Epithelial cell of esophagus (primary cell): ENCODE measurements at regions not wholly inside any gene's neighbourhood (a gene's known extent, or its start where the extent isn't known, plus 50 kb on each side); places are given as distances from the start of the nearest gene placed in this dataset.

Experiments
- DNase-seq: peaks from one replicate; pipeline ENCODE4 v3.0.0; 2010; ENCODE audit warnings: low read depth
- H3K4me3 ChIP-seq: 2 replicates; pipeline ENCODE4 v1.5.1; 2011; ENCODE audit warnings: mild to moderate bottlenecking, low read length, control low read depth
- TF ChIP-seq, protein P1 (sequence below): IDR thresholded peaks from 2 replicates; pipeline ENCODE4 v1.5.1; 2011; ENCODE audit warnings: low read depth, mild to moderate bottlenecking, low read length, control low read depth, inconsistent platforms; ENCODE audit not compliant: insufficient read depth; ENCODE audit errors: missing control alignments

DNA sequence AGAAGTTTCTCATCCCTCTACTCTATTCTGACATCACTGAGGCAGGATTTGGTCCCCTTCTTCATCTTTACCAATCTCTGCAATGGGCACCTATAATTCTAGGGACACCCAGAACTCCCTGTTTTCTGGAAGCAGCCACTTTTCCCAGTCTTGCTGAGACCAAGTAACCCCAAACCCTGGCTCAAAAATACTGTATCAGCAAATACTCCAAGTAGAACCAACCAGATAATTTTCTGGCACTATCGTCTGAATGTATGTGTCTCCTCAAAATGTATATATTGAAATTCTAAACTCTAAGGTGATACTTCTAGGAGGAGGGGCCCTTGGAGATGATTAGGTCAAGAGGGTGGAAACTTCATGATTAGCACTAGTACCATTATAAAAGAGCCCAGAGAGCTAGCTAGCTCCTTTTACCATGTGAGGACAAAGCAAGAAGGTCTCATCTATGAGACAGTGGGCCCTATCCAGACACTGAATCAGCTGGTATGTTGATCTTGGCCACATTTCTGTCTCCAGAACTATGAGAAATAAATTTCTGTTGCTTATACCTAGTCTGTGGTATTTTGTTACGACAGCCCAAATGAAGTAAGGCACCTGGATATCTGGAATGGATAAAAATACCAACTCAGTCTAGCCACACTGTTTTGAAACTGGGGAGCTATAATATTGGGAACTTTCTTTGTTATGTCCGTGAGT lies 464.4 kb downstream of the CDH11 start:
- H3K4me3 ChIP-seq = no peak overlapping the region
- DNase-seq = peak; percentile 66
- TF ChIP-seq, protein P1, sequence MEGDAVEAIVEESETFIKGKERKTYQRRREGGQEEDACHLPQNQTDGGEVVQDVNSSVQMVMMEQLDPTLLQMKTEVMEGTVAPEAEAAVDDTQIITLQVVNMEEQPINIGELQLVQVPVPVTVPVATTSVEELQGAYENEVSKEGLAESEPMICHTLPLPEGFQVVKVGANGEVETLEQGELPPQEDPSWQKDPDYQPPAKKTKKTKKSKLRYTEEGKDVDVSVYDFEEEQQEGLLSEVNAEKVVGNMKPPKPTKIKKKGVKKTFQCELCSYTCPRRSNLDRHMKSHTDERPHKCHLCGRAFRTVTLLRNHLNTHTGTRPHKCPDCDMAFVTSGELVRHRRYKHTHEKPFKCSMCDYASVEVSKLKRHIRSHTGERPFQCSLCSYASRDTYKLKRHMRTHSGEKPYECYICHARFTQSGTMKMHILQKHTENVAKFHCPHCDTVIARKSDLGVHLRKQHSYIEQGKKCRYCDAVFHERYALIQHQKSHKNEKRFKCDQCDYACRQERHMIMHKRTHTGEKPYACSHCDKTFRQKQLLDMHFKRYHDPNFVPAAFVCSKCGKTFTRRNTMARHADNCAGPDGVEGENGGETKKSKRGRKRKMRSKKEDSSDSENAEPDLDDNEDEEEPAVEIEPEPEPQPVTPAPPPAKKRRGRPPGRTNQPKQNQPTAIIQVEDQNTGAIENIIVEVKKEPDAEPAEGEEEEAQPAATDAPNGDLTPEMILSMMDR = no peak

DNA sequence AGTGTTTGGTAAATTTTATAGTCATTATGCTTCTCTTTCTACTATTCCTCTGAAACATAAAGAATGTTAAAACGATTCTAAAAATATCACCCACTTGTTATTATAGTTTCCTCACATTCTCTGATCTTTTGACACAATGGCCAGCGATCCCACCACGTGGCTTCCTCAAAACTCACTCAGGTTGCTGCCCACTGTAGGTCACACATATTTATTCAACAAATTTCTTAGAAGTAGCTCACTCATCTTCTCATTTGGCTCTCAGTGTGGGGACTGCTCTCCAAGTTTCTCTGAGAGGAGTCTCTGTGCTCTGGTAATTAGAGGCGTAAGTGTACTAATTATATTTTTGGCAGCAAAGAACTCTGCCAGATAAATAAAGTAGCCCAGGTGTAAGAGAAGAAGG lies 465.4 kb downstream of the CDH11 start:
- no peak for DNase-seq
- no peak overlapping the region for H3K4me3 ChIP-seq
- TF ChIP-seq, protein P1 = no peak

DNA sequence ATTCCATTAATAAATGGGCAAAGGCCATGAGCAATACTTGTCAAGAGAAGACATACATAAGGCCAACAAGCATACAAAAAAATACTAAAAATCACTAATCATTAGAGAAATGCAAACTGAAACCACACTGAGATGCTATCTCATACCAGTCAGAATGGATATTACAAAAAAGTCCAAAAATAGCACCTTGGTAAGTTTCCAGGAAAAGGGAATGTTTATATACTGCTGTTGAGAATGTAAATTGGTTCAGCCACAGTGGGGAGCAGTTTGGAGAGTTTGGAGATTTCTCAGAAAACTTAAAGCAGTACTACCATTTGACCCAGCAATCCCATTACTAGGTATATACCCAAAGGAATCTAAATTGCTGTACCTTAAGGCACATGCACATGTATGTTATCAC lies 467.7 kb downstream of the CDH11 start:
- TF ChIP-seq, protein P1 = no peak
- no peak for DNase-seq
- H3K4me3 ChIP-seq = no peak overlapping the region

DNA sequence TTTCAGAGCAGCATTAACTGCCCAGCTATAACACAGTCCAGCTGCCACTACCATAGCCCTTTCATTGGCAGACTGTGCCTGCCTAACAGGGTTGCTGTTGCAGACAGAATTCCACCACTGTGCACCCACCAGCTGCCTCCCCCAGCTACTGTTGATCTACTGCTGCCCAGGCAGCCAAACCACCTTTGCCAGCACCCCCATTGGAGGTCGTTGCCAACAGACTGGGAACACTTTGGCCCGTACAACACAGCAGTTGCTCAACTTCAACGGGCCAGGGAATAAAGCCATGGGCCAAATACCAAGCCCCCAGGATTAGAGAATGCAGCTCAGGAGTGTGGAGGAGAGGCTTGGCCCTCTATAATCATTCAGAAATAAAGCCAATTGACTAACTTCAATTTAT lies 473.6 kb downstream of the CDH11 start:
- no peak for DNase-seq
- no peak overlapping the region for H3K4me3 ChIP-seq
- TF ChIP-seq, protein P1 = no peak

DNA sequence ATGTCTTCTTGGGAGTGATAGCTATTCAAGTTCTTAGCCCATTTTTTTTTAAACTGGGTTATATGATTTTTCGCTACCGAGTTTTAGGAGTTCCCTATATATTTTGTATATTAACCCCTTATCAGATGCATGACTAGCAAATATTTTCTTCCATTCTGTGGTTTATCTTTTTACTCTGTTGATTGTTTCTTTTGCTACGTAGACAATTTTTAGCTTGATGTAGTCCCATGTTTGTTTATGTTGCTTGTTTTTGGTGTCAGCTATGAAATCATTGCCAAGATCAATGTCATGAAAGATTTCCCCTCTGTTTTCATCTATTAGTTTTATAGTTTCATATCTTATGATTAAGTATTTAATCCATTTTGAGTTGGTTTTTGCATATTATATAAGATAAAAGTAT lies 480.5 kb downstream of the CDH11 start:
- no peak overlapping the region for H3K4me3 ChIP-seq
- TF ChIP-seq, protein P1 = no peak
- DNase-seq = no peak

DNA sequence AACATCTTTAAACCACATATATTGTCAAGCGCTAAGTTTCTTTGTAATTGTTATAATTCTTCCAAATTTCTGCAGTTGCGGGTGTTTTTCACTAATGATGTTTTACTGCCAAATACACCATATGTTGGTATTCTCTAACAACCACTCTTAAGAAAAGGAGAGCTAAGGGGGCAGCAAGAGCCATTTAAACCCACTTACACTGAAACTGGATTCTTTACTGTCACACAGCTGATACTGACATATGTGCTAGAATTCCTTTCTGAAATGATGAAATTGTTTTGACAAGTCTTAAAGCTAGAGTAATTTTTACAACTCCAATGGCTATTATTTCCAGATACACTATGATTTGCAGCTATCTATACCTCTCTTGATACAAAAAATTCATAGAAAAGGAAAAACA lies 483.1 kb downstream of the CDH11 start:
- TF ChIP-seq, protein P1 = no peak
- no peak overlapping the region for H3K4me3 ChIP-seq
- DNase-seq = no peak

DNA sequence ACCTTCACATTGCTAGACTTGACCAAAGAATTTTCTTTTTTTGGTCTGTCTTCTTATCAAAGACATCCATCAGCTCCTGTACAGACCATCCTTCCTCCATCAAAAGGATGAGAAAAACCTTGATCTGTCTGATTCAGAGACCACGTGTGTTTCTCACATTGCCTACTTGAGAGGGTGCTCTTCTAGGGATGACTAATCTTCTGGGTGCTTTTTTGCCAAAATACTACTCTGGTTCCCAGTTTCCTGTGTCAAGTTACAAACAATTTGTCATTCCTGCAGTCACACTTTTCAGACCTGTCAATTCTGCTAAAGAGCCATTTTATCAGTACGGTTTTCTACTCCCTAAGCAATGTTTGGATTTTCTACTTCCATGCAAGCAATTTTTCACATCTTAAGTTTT lies 492.2 kb downstream of the CDH11 start:
- DNase-seq = peak; percentile 34
- TF ChIP-seq, protein P1 = no peak
- H3K4me3 ChIP-seq = no peak overlapping the region
